HL-60 (cell line): ENCODE measurements at regions not wholly inside any gene's neighbourhood (a gene's known extent, or its start where the extent isn't known, plus 50 kb on each side); places are given as distances from the start of the nearest gene placed in this dataset.

Source experiments
- CTCF ChIP-seq: IDR thresholded peaks from one replicate; pipeline ENCODE4 v1.5.1; 2011; ENCODE audit warnings: low read length, control low read depth, inconsistent platforms; ENCODE audit not compliant: insufficient read depth
- GABPA ChIP-seq: IDR thresholded peaks from 2 replicates; pipeline ENCODE4 v1.6.1; 2012; ENCODE audit warnings: low read depth
- POLR2AphosphoS5 ChIP-seq: IDR thresholded peaks from 2 replicates; pipeline ENCODE4 v1.6.1; 2012; ENCODE audit warnings: low read depth
- REST ChIP-seq: IDR thresholded peaks from 2 replicates; pipeline ENCODE4 v1.6.1; 2012; ENCODE audit warnings: low read depth; ENCODE audit not compliant: insufficient replicate concordance
- SPI1 ChIP-seq: IDR thresholded peaks from 2 replicates; pipeline ENCODE4 v1.6.1; 2012; ENCODE audit warnings: low read depth, mild to moderate bottlenecking, borderline replicate concordance

GRCh38 chr1:208333676-208334075, 89.5 kb upstream of the PLXNA2 start:
- TF ChIP-seq CTCF (no peak), POLR2AphosphoS5 (no peak), GABPA (no peak), REST (no peak), SPI1 (no peak)
